Naive thymus-derived CD4-positive, alpha-beta T cell (primary cell): ENCODE measurements at regions not wholly inside any gene's neighbourhood (a gene's known extent, or its start where the extent isn't known, plus 50 kb on each side); places are given as distances from the start of the nearest gene placed in this dataset.

Source experiments
- ATAC-seq: fragments of 150-1000 bp; cut with Tn5 transposase; 2 replicates; pipeline ENCODE4 v1.10.0; 2021; ENCODE audit warnings: mild to moderate bottlenecking, moderate library complexity
- CTCF ChIA-PET: fragments of 350-600 bp; sonication (Branson Sonifier 250); formaldehyde crosslinking; loops from one replicate; lab custom pipeline; 2021; ENCODE audit warnings: antibody characterized with exemption; lab: Charles Lee
- POLR2A ChIA-PET: fragments of 350-600 bp; sonication (Branson Sonifier 250); formaldehyde crosslinking; loops from one replicate; lab custom pipeline; 2021; ENCODE audit warnings: antibody characterized with exemption, inconsistent platforms; lab: Charles Lee
- DNase-seq, 9 donors: peaks; one replicate each; pipeline versions ENCODE4 v3.0.0 to v3.0.0-alpha.2; 2020 to 2022; ENCODE audit warnings: mixed read lengths in 1 of 9
- H3K27ac ChIP-seq: one replicate; pipeline ENCODE4 v1.7.0; 2013; ENCODE audit warnings: mild to moderate bottlenecking, low read depth, low read length, moderate library complexity
- H3K27me3 ChIP-seq, 2 donors: one replicate each; pipeline ENCODE4 v1.7.0; 2013; ENCODE audit warnings: low read length in 2 of 2, mild to moderate bottlenecking in 2 of 2, moderate library complexity in 2 of 2; ENCODE audit not compliant: control insufficient read depth in 2 of 2, insufficient read depth in 2 of 2
- H3K36me3 ChIP-seq, 3 experiments: 1 replicate in 2 of 3; 2 replicates in 1 of 3; pipeline ENCODE4 v1.7.0; 2013; ENCODE audit warnings: low read length in 3 of 3, mild to moderate bottlenecking in 3 of 3, moderate library complexity in 1 of 3; ENCODE audit not compliant: insufficient read depth in 3 of 3, control insufficient read depth in 2 of 3
- H3K4me1 ChIP-seq, 2 donors: one replicate each; pipeline ENCODE4 v1.7.0; 2013; ENCODE audit warnings: low read length in 2 of 2, mild to moderate bottlenecking in 2 of 2, moderate library complexity in 1 of 2; ENCODE audit not compliant: control insufficient read depth in 2 of 2, insufficient read depth in 2 of 2
- H3K4me3 ChIP-seq: 2 replicates; pipeline ENCODE4 v1.7.0; 2013; ENCODE audit warnings: mild to moderate bottlenecking, low read length
- H3K9me3 ChIP-seq, 3 experiments: 1 replicate in 2 of 3; 2 replicates in 1 of 3; pipeline ENCODE4 v1.7.0; 2013; ENCODE audit warnings: low read length in 3 of 3; ENCODE audit not compliant: control insufficient read depth in 2 of 3
- H3K27ac Mint-ChIP-seq, 9 donors: one replicate each; pipeline ENCODE4 v1.8.0; 2020 to 2022; ENCODE audit warnings: mixed read lengths in 9 of 9, mild to moderate bottlenecking in 8 of 9, moderate library complexity in 5 of 9, inconsistent platforms in 2 of 9
- H3K27me3 Mint-ChIP-seq, 5 donors: one replicate each; pipeline ENCODE4 v1.8.0; 2021 to 2022; ENCODE audit warnings: mixed read lengths in 5 of 5, mild to moderate bottlenecking in 1 of 5
- H3K36me3 Mint-ChIP-seq, 5 donors: one replicate each; pipeline ENCODE4 v1.8.0; 2020 to 2022; ENCODE audit warnings: mixed read lengths in 5 of 5, mild to moderate bottlenecking in 3 of 5, inconsistent platforms in 1 of 5
- H3K4me1 Mint-ChIP-seq, 7 donors: one replicate each; pipeline ENCODE4 v1.8.0; 2020 to 2022; ENCODE audit warnings: mixed read lengths in 7 of 7, mild to moderate bottlenecking in 3 of 7, inconsistent platforms in 1 of 7
- H3K4me3 Mint-ChIP-seq, 10 donors: one replicate each; pipeline ENCODE4 v1.8.0; 2020 to 2022; ENCODE audit warnings: mild to moderate bottlenecking in 10 of 10, mixed read lengths in 10 of 10, moderate library complexity in 6 of 10, inconsistent platforms in 2 of 10
- H3K9me3 Mint-ChIP-seq, 11 donors: one replicate each; pipeline ENCODE4 v1.8.0; 2020 to 2022; ENCODE audit warnings: mixed read lengths in 11 of 11, mild to moderate bottlenecking in 4 of 11, inconsistent platforms in 1 of 11, moderate library complexity in 1 of 11
- intact Hi-C, 2 donors: fragments of 100-400 bp; cut with micrococcal nuclease; formaldehyde crosslinking; loops; one replicate each; pipeline ENCODE4 v1.15.1; 2023

GRCh38 chr17:11144358-11145233, 96.4 kb upstream of the SHISA6 start:
- no peak overlapping the region for H3K4me3 Mint-ChIP-seq
- peaks cover 0 to 6% (median 0%) of the 10 kb centered on the region in 3 experiments for H3K9me3 ChIP-seq
- no peak overlapping the region for H3K27ac ChIP-seq
- no peaks in the 10 kb centered on the region for H3K36me3 Mint-ChIP-seq
- H3K4me1 ChIP-seq, result no peaks in the 10 kb centered on the region
- no peak overlapping the region for H3K4me3 ChIP-seq
- ATAC-seq, result no peak
- CTCF ChIA-PET, result no interaction called here
- H3K27me3 ChIP-seq, result no peaks in the 10 kb centered on the region
- intact Hi-C loops, result no loop called here
- peaks cover 0 to 20% (median 4%) of the 10 kb centered on the region in 11 donors for H3K9me3 Mint-ChIP-seq
- no peaks in the 10 kb centered on the region for H3K4me1 Mint-ChIP-seq
- POLR2A ChIA-PET, result no interaction called here
- no peak overlapping the region for H3K27ac Mint-ChIP-seq
- peaks cover 0 to 17% (median 3%) of the 10 kb centered on the region in 5 donors for H3K27me3 Mint-ChIP-seq
- no peaks in the 10 kb centered on the region for H3K36me3 ChIP-seq
- DNase-seq, result no peak

GRCh38 chr17:11142231-11142630, 98.8 kb upstream of the SHISA6 start:
- H3K27me3 Mint-ChIP-seq, result peaks cover 0 to 11% (median 1%) of the 10 kb centered on the region in 5 donors
- Histone ChIP-seq H3K4me1 (no peaks in the 10 kb centered on the region), H3K27me3 (no peaks in the 10 kb centered on the region), H3K4me3 (no peak overlapping the region), H3K36me3 (no peaks in the 10 kb centered on the region), H3K27ac (no peak overlapping the region), H3K9me3 (peaks cover 0 to 6% (median 0%) of the 10 kb centered on the region in 3 experiments)
- ChIA-PET POLR2A (no interaction called here), CTCF (no interaction called here)
- no peak for DNase-seq
- peaks cover 0 to 20% (median 4%) of the 10 kb centered on the region in 11 donors for H3K9me3 Mint-ChIP-seq
- no peaks in the 10 kb centered on the region for H3K4me1 Mint-ChIP-seq
- intact Hi-C loops, result no loop called here
- no peaks in the 10 kb centered on the region for H3K36me3 Mint-ChIP-seq
- ATAC-seq, result no peak
- H3K4me3 Mint-ChIP-seq, result no peak overlapping the region
- no peak overlapping the region for H3K27ac Mint-ChIP-seq

GRCh38 chr17:11140501-11140900, 100.5 kb upstream of the SHISA6 start:
- peaks cover 0 to 6% (median 0%) of the 10 kb centered on the region in 3 experiments for H3K9me3 ChIP-seq
- H3K27me3 ChIP-seq, result no peaks in the 10 kb centered on the region
- no peaks in the 10 kb centered on the region for H3K36me3 ChIP-seq
- Mint-ChIP-seq H3K27me3 (peaks cover 0 to 16% (median 4%) of the 10 kb centered on the region in 5 donors), H3K4me3 (no peak overlapping the region), H3K4me1 (no peaks in the 10 kb centered on the region), H3K36me3 (no peaks in the 10 kb centered on the region), H3K27ac (no peak overlapping the region), H3K9me3 (peaks cover 0 to 20% (median 2%) of the 10 kb centered on the region in 11 donors)
- DNase-seq (no peak), ATAC-seq (no peak)
- H3K4me1 ChIP-seq, result no peaks in the 10 kb centered on the region
- POLR2A ChIA-PET, result no interaction called here
- CTCF ChIA-PET, result no interaction called here
- intact Hi-C loops, result no loop called here
- H3K27ac ChIP-seq, result no peak overlapping the region
- no peak overlapping the region for H3K4me3 ChIP-seq

- peaks cover 0 to 20% (median 2%) of the 10 kb centered on the region in 11 donors for H3K9me3 Mint-ChIP-seq
- Histone ChIP-seq H3K9me3 (peaks cover 0 to 6% (median 0%) of the 10 kb centered on the region in 3 experiments), H3K4me1 (no peaks in the 10 kb centered on the region), H3K36me3 (no peaks in the 10 kb centered on the region), H3K4me3 (no peak overlapping the region), H3K27me3 (no peaks in the 10 kb centered on the region), H3K27ac (no peak overlapping the region)
- intact Hi-C loops, result no loop called here
- DNase-seq, result no peak
- CTCF ChIA-PET, result no interaction called here
- no peaks in the 10 kb centered on the region for H3K36me3 Mint-ChIP-seq
- H3K27ac Mint-ChIP-seq, result no peak overlapping the region
- H3K4me3 Mint-ChIP-seq, result no peak overlapping the region
- ATAC-seq, result no peak
- H3K4me1 Mint-ChIP-seq, result no peaks in the 10 kb centered on the region
- POLR2A ChIA-PET, result no interaction called here
- H3K27me3 Mint-ChIP-seq, result peaks cover 0 to 16% (median 4%) of the 10 kb centered on the region in 5 donors
Observed at GRCh38 chr17:11140043-11140442, 101.0 kb upstream of the SHISA6 start.

GRCh38 chr17:11138023-11138422, 103.0 kb upstream of the SHISA6 start:
- intact Hi-C loops, result no loop called here
- H3K9me3 ChIP-seq, result no peaks in the 10 kb centered on the region
- CTCF ChIA-PET, result no interaction called here
- Mint-ChIP-seq H3K4me1 (no peaks in the 10 kb centered on the region), H3K4me3 (no peak overlapping the region), H3K9me3 (peaks cover 0 to 12% (median 2%) of the 10 kb centered on the region in 11 donors), H3K27ac (no peak overlapping the region), H3K36me3 (no peaks in the 10 kb centered on the region), H3K27me3 (peaks cover 0 to 16% (median 4%) of the 10 kb centered on the region in 5 donors)
- no peaks in the 10 kb centered on the region for H3K4me1 ChIP-seq
- POLR2A ChIA-PET, result no interaction called here
- no peaks in the 10 kb centered on the region for H3K27me3 ChIP-seq
- no peak for ATAC-seq
- H3K4me3 ChIP-seq, result no peak overlapping the region
- no peak for DNase-seq
- no peak overlapping the region for H3K27ac ChIP-seq
- no peaks in the 10 kb centered on the region for H3K36me3 ChIP-seq

- intact Hi-C loops, result no loop called here
- no peak overlapping the region for H3K27ac Mint-ChIP-seq
- H3K27me3 ChIP-seq, result no peaks in the 10 kb centered on the region
- no peak for ATAC-seq
- peaks cover 0 to 16% (median 4%) of the 10 kb centered on the region in 5 donors for H3K27me3 Mint-ChIP-seq
- no peak overlapping the region for H3K4me3 Mint-ChIP-seq
- H3K36me3 ChIP-seq, result no peaks in the 10 kb centered on the region
- no peaks in the 10 kb centered on the region for H3K4me1 Mint-ChIP-seq
- H3K27ac ChIP-seq, result no peak overlapping the region
- H3K4me1 ChIP-seq, result no peaks in the 10 kb centered on the region
- H3K4me3 ChIP-seq, result no peak overlapping the region
- CTCF ChIA-PET, result no interaction called here
- H3K9me3 Mint-ChIP-seq, result peaks cover 0 to 5% (median 0%) of the 10 kb centered on the region in 11 donors
- POLR2A ChIA-PET, result no interaction called here
- no peaks in the 10 kb centered on the region for H3K36me3 Mint-ChIP-seq
- DNase-seq, result no peak
- H3K9me3 ChIP-seq, result no peaks in the 10 kb centered on the region
Observed at GRCh38 chr17:11135819-11136218, 105.2 kb upstream of the SHISA6 start.

GRCh38 chr17:11130367-11130766, 110.6 kb upstream of the SHISA6 start:
- peaks cover 0 to 15% (median 2%) of the 10 kb centered on the region in 11 donors for H3K9me3 Mint-ChIP-seq
- Histone ChIP-seq H3K4me1 (no peaks in the 10 kb centered on the region), H3K27ac (no peak overlapping the region), H3K9me3 (no peaks in the 10 kb centered on the region), H3K4me3 (no peak overlapping the region), H3K36me3 (no peaks in the 10 kb centered on the region), H3K27me3 (no peaks in the 10 kb centered on the region)
- ChIA-PET CTCF (no interaction called here), POLR2A (no interaction called here)
- H3K4me3 Mint-ChIP-seq, result no peak overlapping the region
- intact Hi-C loops, result no loop called here
- ATAC-seq (no peak), DNase-seq (no peak)
- H3K27me3 Mint-ChIP-seq, result peaks cover 0 to 3% (median 0%) of the 10 kb centered on the region in 5 donors
- no peak overlapping the region for H3K27ac Mint-ChIP-seq
- H3K36me3 Mint-ChIP-seq, result no peaks in the 10 kb centered on the region
- H3K4me1 Mint-ChIP-seq, result no peaks in the 10 kb centered on the region
